Epithelial cell of proximal tubule (primary cell): ENCODE measurements at regions not wholly inside any gene's neighbourhood (a gene's known extent, or its start where the extent isn't known, plus 50 kb on each side); places are given as distances from the start of the nearest gene placed in this dataset.
"Not testable (repeated sequence)": the region's sequence is repeated elsewhere in the genome, so short reads cannot be mapped to it uniquely, and the experiment has no call there.

Experiments
- DNase-seq: peaks from one replicate; pipeline ENCODE4 v3.0.0-alpha.2; 2011; ENCODE audit warnings: low read depth
- H3K4me3 ChIP-seq: 2 replicates; pipeline ENCODE4 v1.5.1; 2011; ENCODE audit warnings: low read depth, mild to moderate bottlenecking, low read length
- TF ChIP-seq, protein P1 (sequence below): conservative IDR thresholded peaks from 2 replicates; pipeline ENCODE4 v1.5.1; 2012; ENCODE audit warnings: low read depth, mild to moderate bottlenecking, low read length

DNA sequence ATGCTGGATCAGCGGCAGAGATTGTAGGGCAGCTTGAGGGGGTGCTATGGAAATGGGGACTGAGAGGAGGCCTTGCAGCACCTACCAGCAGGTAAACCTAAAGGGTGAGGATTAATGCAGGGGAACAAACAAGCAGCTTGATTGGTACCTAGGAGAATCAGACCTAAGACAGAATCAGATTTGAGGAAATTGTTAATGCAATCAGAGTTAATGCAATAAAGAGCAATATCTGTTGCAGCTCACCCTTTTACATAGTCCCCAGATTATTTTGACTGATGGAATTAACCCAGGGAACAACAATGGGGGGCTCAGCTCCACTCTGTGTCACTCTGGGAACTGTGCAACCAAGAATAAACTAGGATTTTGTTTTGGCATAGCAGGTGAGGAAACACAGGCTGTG is 64.5 kb downstream of the ZC3H11B start:
- TF ChIP-seq, protein P1, sequence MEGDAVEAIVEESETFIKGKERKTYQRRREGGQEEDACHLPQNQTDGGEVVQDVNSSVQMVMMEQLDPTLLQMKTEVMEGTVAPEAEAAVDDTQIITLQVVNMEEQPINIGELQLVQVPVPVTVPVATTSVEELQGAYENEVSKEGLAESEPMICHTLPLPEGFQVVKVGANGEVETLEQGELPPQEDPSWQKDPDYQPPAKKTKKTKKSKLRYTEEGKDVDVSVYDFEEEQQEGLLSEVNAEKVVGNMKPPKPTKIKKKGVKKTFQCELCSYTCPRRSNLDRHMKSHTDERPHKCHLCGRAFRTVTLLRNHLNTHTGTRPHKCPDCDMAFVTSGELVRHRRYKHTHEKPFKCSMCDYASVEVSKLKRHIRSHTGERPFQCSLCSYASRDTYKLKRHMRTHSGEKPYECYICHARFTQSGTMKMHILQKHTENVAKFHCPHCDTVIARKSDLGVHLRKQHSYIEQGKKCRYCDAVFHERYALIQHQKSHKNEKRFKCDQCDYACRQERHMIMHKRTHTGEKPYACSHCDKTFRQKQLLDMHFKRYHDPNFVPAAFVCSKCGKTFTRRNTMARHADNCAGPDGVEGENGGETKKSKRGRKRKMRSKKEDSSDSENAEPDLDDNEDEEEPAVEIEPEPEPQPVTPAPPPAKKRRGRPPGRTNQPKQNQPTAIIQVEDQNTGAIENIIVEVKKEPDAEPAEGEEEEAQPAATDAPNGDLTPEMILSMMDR, result no peak
- DNase-seq, result no peak
- no peak overlapping the region for H3K4me3 ChIP-seq

DNA sequence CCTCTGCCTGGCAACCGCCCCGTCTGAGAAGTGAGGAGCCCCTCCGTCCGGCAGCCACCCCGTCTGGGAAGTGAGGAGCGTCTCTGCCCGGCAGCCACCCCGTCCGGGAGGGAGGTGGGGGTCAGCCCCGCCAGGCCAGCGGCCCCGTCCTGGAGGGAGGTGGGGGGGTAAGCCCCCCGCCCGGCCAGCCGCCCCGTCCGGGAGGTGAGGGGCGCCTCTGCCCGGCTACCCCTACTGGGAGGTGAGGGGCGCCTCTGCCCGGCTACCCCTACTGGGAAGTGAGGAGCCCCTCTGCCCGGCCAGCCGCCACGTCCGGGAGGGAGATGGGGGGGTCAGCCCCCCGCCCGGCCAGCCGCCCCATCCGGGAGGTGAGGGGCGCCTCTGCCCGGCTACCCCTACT is 67.1 kb downstream of the ZC3H11B start:
- H3K4me3 ChIP-seq, DNase-seq: not testable (repeated sequence)

DNA sequence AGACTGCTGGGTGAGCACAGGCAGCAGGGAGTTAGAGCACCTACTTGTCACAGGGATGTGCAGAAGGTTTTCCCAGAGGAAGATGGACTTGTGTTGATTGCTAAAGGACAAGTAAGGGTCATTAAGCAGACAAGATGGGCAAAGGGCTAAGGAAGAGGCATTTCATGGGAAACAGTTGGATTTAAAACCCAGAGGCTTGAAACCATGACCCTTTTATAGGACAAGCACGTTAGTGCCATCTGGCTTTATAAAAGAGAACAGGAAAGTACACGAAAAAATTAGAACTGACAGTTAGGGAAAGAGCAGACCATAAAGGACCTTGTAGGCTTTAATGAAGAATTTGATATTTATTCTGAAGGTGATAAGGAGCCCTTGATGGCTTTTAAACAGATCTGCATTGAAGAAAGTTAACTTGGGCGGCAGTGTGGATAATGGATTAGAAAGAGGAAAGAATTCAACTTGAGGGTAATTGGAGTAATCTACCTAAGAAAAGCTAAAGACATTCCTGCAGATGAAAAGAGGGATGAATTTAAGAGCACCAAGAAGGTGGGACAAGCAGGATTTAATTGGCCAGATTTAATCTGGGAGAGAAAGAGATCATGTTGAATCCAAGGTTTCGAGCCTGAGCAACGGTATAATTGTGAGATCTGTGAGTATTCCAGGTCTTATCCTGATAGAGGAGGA is 68.6 kb downstream of the ZC3H11B start:
- TF ChIP-seq, protein P1, result peak; percentile 24
- no peak overlapping the region for H3K4me3 ChIP-seq
- no peak for DNase-seq

DNA sequence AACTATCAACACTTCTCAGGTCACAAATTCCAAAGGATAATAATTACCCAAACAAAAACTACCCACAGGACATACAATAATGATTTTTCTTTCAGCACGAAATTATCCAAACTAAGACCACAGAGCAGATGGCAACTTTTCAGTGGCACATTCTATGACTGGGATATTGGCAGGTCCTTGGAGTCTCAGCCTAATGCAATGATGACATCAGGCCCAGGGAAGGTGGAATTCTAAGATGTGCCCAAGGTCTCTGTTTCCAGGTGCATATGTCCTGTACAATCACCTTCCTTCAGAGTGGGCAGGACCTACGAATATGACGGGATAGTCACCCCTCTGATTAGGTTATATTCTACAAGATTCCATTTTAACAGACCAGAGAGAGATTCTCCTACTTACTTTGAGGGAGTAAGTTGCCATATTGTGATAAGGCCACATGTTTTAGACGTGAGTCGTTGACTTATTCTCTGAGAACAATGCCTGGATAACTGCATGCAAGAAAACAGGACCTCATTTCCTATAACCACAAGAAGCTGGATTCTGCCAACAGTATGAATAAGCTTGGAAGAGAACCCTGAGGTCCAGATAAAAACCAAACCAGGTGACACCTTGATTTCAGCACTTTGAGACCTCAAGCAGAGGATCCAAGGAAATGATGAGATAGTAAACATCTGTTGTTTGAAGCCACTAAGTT is 69.9 kb downstream of the ZC3H11B start:
- no peak for DNase-seq
- H3K4me3 ChIP-seq, result no peak overlapping the region
- TF ChIP-seq, protein P1, result no peak

DNA sequence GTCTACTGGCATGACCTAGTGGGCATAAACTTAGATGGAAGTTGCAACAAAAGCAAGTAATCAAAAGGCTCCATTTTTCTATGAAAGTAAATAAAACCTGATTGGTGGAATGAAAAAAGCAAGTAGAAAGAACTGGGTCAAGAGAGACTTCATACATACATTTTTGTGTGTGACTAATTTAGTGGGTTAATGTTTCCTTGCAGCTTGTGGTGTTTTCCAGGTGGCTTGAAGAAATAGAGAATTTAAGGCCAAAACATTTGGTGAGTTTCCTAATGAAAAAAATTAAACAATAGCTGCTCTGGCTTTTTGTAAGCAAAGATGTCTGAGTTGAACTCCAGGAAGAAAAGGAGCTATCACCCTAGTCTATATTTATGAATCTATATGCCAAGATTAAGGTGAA is 71.0 kb downstream of the ZC3H11B start:
- no peak for DNase-seq
- no peak overlapping the region for H3K4me3 ChIP-seq
- TF ChIP-seq, protein P1, result no peak

DNA sequence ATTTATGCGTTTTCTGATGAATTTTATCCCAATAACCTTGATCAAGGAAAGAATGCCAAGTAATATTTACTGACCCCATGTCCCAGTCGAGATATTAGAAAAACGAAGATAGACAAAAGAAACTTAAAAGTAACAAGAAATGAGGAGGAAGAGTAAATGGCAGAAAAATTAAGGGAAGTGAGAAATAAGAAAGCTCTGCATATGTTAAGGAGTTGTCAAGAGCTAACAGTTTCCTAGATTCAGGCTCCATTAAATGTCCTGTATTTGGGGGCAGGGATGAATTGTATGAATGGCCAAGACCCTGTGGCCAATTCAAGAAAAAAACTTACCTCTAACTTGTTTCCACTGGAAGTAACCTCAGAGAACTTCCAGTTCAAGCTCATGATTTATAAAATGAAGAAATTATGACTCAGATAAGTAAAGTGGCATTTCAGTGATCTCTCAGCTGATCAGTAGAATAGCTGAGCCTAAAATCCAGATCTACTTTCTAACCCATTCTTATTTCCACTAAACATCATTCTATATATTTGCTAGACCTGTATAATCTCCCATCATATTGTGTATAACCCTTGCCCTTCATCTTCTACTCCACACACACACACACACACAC is 73.2 kb downstream of the ZC3H11B start:
- DNase-seq, result no peak
- no peak overlapping the region for H3K4me3 ChIP-seq
- TF ChIP-seq, protein P1, result no peak

DNA sequence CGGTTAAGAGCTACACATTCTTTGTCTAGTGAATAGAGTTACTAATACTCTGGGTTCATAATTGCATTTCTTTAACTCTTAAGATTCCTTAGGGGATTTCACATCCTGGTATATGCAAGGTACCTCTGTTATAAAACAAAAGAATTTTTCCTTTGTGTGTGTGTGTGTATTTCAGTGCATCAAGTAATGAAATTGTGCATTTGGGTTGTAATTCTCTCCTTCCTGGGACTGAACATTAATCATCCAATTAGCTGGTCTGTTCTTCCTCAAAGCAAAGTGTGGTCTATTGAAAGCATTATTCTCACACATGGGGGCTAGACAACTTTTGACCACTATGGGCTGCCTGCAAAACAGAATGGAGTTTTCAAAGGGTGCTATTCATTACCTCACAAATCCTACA is 74.0 kb downstream of the ZC3H11B start:
- TF ChIP-seq, protein P1, result no peak
- DNase-seq, result no peak
- H3K4me3 ChIP-seq, result no peak overlapping the region
